ENCODE measurements at regions not wholly inside any gene's neighbourhood (a gene's known extent, or its start where the extent isn't known, plus 50 kb on each side); places are given as distances from the start of the nearest gene placed in this dataset.

DNA sequence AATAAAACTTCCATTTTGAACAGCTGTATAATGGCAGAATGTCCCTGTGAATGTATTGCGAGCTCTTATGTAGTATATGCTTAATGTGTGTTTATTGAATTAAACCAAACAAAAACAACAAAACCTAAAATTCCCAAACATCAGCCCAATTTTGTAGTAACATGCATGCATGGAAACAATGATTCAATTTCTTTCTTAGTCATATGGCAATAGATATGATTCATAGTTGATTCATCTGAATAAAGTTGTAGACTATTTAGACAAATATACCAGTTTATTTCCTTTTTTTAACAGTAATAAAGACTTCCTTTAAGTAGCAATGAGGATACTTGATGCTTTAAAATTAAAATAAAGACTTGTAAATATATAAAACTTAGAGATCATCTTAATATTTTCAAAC is 670.6 kb downstream of the CD109 start:
- H3K36me3 ChIP-seq: no peaks in the 10 kb centered on the region
- H3K4me1 ChIP-seq: no peaks in the 10 kb centered on the region
- TF ChIP-seq POLR2A (IDR thresholded peaks at IDR 0.05): no peak
- no peak for TF ChIP-seq POLR2AphosphoS5 (IDR thresholded peaks at IDR 0.05)
- TF ChIP-seq, protein P1, sequence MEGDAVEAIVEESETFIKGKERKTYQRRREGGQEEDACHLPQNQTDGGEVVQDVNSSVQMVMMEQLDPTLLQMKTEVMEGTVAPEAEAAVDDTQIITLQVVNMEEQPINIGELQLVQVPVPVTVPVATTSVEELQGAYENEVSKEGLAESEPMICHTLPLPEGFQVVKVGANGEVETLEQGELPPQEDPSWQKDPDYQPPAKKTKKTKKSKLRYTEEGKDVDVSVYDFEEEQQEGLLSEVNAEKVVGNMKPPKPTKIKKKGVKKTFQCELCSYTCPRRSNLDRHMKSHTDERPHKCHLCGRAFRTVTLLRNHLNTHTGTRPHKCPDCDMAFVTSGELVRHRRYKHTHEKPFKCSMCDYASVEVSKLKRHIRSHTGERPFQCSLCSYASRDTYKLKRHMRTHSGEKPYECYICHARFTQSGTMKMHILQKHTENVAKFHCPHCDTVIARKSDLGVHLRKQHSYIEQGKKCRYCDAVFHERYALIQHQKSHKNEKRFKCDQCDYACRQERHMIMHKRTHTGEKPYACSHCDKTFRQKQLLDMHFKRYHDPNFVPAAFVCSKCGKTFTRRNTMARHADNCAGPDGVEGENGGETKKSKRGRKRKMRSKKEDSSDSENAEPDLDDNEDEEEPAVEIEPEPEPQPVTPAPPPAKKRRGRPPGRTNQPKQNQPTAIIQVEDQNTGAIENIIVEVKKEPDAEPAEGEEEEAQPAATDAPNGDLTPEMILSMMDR (IDR thresholded peaks at IDR 0.05): no peak
- H3K4me3 ChIP-seq: no peak overlapping the region
- H3K9me3 ChIP-seq: no peaks in the 10 kb centered on the region
- intact Hi-C loops (cut with DNase I; ENCODE audit: low total_unique reads): no loop called here
- H3K27me3 ChIP-seq: no peaks in the 10 kb centered on the region
- DNase-seq (ENCODE audit: low spot score in 2 of 2): no peak
- no peak overlapping the region for H3K27ac ChIP-seq

- Histone ChIP-seq H3K27me3 (no peaks in the 10 kb centered on the region), H3K36me3 (no peaks in the 10 kb centered on the region), H3K9me3 (no peaks in the 10 kb centered on the region), H3K4me3 (no peak overlapping the region), H3K4me1 (no peaks in the 10 kb centered on the region), H3K27ac (no peak overlapping the region)
- TF ChIP-seq, protein P1 (IDR thresholded peaks at IDR 0.05): no peak
- TF ChIP-seq POLR2AphosphoS5 (IDR thresholded peaks at IDR 0.05): no peak
- TF ChIP-seq POLR2A (IDR thresholded peaks at IDR 0.05): no peak
- DNase-seq (ENCODE audit: low spot score in 2 of 2): no peak
- intact Hi-C loops (cut with DNase I; ENCODE audit: low total_unique reads): no loop called here
Observed at GRCh38 chr6:74362391-74362790, 666.4 kb downstream of the CD109 start.

DNA sequence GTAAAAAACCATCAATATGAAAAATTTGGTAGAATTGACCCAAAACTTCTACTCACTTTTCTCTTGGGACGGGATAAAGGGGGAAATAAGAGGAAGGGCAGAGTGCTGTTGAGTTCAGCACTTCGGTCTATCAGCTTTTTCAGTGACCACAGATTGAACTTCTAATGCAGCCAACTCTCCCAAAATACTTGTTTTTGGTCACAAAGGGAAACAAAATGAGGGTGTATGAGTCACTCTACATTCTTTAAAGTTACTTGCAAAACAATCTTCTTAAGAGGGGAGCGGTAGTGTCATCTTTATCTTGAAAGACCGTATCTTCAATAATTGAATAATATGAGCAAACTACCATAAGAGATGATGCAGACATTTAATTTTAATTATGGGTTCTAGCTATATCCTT is 661.3 kb downstream of the CD109 start:
- H3K36me3 ChIP-seq: no peaks in the 10 kb centered on the region
- no peak for DNase-seq (ENCODE audit: low spot score in 2 of 2)
- no peaks in the 10 kb centered on the region for H3K9me3 ChIP-seq
- no peaks in the 10 kb centered on the region for H3K27me3 ChIP-seq
- intact Hi-C loops (cut with DNase I; ENCODE audit: low total_unique reads): no loop called here
- H3K27ac ChIP-seq: no peak overlapping the region
- no peak overlapping the region for H3K4me3 ChIP-seq
- no peaks in the 10 kb centered on the region for H3K4me1 ChIP-seq
- no peak for TF ChIP-seq POLR2AphosphoS5 (IDR thresholded peaks at IDR 0.05)
- TF ChIP-seq POLR2A (IDR thresholded peaks at IDR 0.05): no peak
- TF ChIP-seq, protein P1 (IDR thresholded peaks at IDR 0.05): no peak

- no peak for DNase-seq (ENCODE audit: low spot score in 2 of 2)
- Histone ChIP-seq H3K4me3 (no peak overlapping the region), H3K36me3 (no peaks in the 10 kb centered on the region), H3K27ac (no peak overlapping the region), H3K27me3 (no peaks in the 10 kb centered on the region), H3K9me3 (no peaks in the 10 kb centered on the region), H3K4me1 (no peaks in the 10 kb centered on the region)
- TF ChIP-seq, protein P1 (IDR thresholded peaks at IDR 0.05): no peak
- no peak for TF ChIP-seq POLR2A (IDR thresholded peaks at IDR 0.05)
- no peak for TF ChIP-seq POLR2AphosphoS5 (IDR thresholded peaks at IDR 0.05)
- intact Hi-C loops (cut with DNase I; ENCODE audit: low total_unique reads): no loop called here
Observed at GRCh38 chr6:74356391-74356790, 660.4 kb downstream of the CD109 start.

- Histone ChIP-seq H3K27ac (no peak overlapping the region), H3K4me3 (no peak overlapping the region), H3K4me1 (no peaks in the 10 kb centered on the region), H3K36me3 (no peaks in the 10 kb centered on the region), H3K9me3 (no peaks in the 10 kb centered on the region), H3K27me3 (no peaks in the 10 kb centered on the region)
- intact Hi-C loops (cut with DNase I; ENCODE audit: low total_unique reads): no loop called here
- no peak for TF ChIP-seq POLR2AphosphoS5 (IDR thresholded peaks at IDR 0.05)
- no peak for TF ChIP-seq POLR2A (IDR thresholded peaks at IDR 0.05)
- TF ChIP-seq, protein P1 (IDR thresholded peaks at IDR 0.05): no peak
- DNase-seq (ENCODE audit: low spot score in 2 of 2): no peak
Observed at GRCh38 chr6:74346936-74347535, 651.0 kb downstream of the CD109 start.

Data from breast epithelium (tissue), 4 donors.